Middle frontal gyrus (tissue), 1 donor: ENCODE measurements at regions not wholly inside any gene's neighbourhood (a gene's known extent, or its start where the extent isn't known, plus 50 kb on each side); places are given as distances from the start of the nearest gene placed in this dataset.
"Not testable (repeated sequence)": the region's sequence is repeated elsewhere in the genome, so short reads cannot be mapped to it uniquely, and the experiment has no call there.

ENCODE experiments used
- DNase-seq: peaks from one replicate; pipeline ENCODE4 v3.0.0-alpha.2; 2015; ENCODE audit warnings: low spot score; ENCODE audit errors: extremely low spot score

DNA sequence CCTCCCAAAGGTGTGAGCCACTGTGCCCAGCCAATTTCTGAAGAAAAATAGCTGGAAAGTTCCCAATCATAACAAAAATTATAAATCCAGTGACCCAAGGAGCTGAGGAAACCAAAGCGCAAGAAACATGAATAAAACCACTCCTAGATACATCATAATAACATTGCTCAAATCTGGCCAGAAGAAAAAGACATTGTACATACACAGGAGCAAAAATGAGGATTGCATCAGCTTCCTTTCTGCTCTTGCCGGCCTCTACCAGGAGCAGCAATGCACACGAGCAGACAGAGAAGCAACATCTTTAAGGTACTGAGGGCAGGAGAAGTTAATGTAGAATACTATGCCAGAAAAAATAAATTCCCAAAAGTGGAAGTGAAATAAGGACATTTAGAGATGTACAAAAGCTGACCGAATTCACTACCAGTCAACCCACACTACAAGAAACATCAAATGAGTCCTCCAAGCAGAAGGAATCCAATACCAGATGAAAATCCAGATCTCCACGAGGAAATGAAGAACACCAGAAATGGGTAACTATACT, 127.0 kb upstream of the NBPF11 start:
- not testable (repeated sequence) for DNase-seq

DNA sequence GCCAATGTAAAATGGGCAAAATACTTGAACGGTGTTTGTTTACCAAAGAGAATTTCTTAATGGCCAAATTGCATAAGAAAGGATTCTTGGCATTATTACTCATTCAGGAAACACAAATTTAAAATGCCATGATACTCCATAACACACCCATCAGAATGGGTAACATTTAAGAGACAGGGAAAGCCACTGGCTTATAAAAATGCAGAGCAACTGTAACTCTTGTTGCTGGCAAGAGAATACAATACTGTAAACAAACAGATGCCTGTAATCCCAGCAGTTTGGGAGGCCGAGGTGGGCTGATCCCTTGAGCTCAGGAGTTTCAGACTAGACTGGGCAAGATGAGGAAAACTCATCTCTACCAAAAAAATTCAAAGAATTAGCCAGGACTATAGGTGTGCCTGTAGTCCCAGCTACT, 125.8 kb upstream of the NBPF11 start:
- not testable (repeated sequence) for DNase-seq

DNA sequence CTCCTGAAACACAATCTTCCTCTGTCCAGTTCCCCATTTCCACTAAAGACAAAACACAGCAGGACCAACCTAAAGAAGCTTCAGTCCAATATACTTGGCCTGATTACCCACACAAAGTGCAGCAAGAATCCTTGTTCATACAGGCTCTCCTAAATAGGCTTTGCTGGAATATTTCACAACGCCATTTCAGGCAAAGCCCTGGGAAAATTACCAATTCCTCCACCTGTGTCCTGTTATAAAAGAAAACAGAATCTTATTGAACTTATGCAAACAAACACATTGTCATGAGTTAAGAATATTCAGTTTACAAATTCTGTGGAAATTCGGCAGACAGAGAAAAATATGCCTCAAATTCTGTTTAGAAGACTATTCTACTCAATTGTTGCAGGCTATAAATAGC, 115.0 kb upstream of the NBPF11 start:
- not testable (repeated sequence) for DNase-seq

DNA sequence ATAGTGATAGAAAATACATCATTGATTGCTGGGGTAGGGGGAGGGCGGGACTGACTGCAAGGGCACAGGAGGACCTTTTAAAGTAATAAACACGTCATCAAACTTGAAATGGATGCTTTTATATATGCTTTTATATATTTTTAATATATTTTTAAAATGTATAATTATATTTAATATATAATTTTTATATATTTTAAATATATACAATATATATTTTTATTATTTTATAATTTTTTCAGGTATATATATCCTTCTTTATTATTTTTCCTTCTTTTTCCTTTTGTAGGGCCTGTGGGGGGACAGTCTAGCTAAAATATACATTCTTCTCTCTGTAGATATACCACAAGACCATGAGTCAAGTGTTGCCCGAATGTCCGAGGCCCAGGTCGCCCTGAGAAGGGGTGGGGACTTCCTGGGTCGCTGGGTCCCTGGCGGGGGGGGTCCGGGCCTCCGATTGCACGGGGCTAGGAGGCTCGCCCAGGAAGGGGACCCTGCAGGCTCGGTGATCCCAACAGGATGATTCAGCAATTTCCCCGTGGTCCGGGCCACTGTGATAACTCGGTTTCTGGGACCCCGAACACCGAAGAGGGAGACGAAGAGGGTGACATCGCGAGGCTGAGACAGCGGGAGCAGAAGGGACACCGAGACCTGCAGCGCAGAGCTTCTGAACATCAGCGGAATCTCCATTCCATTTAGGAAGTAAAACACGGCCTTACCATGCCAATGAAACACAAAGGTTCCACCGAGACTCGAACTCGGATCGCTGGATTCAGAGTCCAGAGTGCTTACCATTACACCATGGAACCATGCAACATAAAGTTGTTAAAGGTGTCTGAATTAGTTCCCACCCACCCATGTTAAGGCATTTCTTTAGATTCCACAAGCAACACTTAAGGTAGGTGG, 112.5 kb upstream of the NBPF11 start:
- DNase-seq, result no peak

DNA sequence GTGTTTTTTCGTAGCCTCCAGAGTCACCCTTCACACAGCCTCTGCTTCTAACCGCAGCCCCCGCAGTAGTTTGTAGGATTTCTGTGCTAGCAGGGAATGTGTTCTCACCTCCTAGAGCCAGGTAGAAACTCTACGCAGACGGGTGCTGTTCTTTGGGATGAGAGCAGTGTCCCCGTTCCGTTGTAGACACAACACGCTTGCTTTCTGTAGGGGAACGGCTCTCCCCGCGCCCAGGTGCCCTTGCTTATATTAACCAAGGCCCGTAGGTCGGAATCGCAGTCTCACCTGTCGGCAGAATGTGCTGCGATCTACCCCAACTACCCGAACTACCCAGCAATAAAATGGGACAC, 111.8 kb upstream of the NBPF11 start:
- no peak for DNase-seq

DNA sequence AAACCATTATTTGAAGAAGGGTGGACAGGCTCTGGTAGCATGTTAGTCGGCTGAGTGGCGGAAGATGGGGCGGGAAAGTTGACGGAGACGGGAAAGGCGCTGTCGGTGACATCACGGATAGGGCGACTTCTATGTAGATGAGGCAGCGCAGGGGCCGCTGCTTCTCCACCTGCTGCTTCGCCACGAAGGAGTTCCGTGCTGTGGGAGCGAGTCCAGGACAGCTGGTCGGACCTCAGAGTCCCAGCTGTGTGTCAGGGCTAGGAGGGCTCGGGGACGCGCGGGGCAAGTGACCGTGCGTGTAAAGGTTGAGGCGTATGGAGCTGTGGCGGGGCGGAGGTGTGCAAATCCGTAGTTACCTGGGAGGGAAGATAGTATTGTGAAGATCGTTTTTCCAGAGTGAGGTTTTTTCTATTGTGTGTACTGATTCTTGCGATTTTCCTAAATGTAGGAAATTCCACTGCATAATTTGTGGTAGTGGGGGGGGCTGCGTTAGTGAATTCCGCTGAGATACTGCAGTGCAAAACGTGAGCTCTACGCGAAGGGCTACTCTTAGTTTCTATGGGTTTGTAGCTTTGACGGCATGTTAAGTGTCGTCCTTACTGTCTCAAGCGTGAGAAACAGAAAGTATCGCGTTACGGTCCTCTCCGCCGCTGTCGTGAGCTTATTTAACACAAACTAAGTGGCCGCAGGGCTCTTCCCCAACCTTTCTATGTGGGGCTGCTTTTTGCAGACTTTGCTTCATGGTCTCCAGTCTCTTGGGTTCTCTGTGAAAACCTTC, 111.2 kb upstream of the NBPF11 start:
- DNase-seq, result no peak

DNA sequence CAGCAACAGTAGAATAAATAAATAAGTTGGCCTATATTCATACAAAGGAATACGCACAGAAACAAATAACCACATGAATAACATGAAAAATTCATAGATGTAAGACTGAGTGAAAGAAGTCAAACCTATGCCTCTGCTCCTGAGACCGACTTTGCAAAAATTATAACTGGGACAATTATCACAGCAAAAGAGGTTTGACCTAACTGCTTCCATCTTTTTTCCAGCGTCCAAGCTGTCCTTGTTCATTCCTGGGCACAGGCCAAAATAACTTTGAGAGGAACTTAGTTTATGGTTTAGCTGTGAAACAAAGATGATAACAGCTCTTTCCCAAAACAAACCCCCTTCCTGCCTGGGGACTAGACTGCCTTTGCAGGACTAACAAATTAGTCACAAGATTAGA, 109.6 kb upstream of the NBPF11 start:
- not testable (repeated sequence) for DNase-seq

DNA sequence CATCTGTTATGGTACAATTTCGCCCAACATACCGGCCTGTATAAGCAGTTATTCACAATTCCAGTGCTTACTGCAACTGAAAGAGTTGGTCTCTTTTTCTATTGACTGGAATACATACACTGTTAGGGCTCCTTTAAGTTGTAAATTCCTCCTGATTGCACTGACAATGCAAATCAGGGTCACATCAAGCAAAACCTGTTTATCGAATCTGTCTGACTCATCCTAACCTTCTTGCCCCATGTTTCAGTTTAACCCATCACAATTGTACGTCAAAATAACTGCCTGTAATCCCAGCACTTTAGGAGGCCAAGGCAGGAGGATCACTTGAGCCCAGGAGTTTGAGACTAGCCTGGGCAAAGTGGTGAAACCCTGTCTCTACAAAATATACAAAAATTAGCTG, 105.8 kb upstream of the NBPF11 start:
- not testable (repeated sequence) for DNase-seq

DNA sequence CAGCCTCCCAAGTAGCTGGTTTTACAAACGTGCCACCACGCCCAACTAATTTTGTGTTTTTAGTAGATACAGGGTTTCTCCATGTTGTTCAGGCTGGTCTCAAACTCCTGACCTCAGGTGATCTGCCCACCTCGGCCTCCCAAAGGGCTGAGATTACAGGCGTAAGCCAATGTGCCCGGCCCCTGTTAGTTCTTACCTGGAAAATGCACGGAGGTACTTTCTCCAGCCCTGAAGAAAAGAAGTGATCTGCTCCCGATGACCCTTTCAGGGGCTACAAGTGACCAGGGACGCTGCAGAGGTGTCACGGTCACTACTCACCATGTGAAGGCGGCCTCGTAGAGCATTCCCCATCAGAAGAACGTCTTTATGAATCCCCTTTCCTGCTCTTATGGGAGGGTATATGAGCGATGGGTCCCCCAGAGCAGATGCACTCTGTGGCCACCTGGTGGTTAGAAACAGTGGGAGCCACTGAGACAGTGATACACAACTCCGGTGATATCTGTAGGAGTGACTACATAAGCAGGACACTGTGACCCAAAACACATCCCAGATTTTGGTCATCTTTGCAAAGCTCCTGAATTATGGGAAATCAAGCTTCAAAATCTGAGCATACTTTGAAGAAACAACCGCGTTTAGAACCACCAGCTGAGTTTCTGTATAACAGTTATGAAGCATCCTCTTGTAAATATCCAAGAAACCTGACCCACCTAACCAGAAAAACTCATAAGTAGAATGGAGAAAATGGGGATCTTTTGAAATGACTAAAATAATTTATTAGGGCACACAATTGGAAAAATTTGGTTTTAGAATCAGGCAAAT, 102.7 kb upstream of the NBPF11 start:
- not testable (repeated sequence) for DNase-seq

DNA sequence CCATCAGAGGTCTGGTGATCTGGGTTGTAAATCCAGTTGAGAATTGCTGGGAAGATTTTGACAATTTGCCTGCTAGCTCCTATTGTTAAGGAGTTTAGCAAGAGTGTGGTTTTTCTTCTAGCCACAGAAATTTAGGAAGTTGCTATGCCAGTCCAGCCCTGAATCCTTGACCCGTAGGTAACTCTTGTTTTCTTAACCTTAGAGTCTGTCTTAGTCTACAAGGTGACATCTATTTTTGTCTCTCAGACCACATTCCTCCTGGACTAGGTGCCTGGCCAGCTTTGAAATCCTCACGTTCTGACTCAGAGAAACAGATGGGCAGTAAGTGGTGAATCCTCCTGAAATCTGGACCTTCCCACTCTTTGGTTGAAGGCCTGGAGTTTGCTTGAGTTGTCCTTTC, 101.7 kb upstream of the NBPF11 start:
- DNase-seq, result not testable (repeated sequence)

DNA sequence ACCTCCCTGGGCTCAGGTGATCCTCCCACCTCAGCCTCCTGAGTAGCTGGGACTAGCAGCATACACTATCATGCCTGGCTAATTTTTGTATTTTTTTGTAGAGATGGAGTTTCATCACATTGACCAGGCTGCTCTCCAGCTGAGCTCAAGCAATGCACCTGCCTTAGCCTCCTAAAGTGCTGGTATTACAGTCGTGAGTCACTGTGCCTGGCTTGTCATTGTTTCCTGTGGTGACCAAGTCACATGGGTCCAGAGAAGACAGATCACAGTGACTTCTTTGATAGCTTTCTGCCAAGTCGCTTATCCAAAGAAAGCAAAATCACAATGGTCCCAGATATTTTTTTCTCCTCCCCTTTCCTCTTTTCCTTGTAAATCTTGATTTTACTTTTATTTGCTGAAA, 96.7 kb upstream of the NBPF11 start:
- DNase-seq, result not testable (repeated sequence)

DNA sequence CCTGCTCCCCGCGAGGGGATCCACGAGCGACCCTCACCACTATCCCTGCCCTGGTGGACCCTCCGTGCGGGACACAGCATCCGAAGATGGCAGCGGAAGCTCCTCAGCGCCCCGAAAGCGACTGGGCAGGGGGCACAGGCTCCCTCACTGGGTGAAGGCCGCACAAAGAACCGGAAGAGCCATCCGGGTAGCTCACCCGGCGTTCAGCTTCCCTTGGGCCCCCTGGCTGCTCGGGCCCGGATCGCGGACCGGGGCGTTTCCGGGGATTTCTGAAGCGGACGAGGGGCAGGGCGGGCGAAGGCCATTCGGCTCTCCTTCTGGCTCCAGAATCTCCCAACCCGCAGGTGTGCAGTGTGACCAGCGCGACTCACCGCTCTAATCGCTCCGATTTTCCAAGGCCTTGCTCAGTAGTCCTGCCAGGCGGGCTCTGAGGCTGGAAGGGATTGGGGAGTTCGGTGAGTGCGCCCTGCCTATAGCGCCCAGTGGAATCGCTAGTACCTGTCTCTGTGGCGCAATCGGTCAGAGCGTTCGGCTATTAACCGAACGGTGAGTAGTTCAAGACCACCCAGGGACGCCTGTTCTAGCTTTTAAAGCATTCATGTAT, 94.3 kb upstream of the NBPF11 start:
- not testable (repeated sequence) for DNase-seq

DNA sequence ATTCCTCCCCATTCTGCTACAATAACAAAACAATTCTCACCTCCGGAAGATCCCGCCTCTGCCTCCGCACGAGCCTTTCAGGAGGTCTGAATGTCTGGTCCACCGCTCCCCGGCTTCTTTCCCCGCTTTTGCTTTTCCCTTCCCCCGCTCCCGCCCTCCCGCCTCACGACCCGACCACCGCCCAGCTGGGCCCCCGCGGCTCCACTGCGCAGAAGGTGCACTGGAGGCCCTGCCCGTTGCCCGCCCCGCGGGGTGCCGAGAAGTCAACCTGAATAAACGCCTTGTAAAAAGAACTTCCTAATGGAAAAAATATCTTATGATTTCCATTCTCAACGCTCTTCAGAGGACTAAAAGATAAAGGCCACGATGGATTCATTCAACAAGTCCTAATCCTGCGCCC, 93.8 kb upstream of the NBPF11 start:
- not testable (repeated sequence) for DNase-seq

DNA sequence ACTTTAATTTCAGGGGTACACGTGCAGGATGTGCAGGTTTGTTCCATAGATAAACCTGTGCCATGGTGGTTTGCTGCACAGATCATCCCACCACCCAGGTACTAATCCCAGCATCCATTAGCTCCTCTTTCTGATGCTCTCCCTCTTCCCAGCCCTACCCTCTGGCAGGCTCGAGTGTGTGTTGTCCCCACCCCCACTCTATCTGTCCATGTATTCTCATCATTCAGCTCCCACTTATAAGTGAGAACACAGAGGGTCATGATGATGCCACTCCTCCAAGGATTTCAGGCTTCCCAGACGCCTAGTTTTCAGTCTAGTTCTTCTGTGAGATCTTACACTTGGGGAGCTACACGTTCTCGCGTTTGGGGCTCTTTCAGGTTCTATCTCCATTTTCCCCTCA, 93.4 kb upstream of the NBPF11 start:
- DNase-seq, result not testable (repeated sequence)

DNA sequence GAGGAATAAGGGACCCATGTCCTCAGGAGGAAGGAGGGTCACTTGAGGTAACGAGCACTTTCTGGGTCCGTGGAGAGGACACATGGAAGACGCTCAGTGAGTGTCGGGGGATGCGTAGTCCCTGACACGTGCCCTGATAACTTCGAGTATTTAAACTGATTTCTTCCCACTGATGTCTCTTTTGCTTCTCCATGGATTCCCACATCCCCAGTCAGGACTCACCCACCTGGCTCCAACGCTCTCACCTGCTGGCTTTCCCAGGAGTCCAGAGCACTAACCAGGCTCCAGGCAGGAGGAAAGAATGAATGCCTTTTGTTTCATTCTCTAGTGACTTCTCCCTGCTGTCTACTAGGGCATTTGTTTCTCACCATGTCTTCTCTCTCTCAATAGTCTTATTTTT, 81.2 kb upstream of the NBPF11 start:
- DNase-seq, result not testable (repeated sequence)

DNA sequence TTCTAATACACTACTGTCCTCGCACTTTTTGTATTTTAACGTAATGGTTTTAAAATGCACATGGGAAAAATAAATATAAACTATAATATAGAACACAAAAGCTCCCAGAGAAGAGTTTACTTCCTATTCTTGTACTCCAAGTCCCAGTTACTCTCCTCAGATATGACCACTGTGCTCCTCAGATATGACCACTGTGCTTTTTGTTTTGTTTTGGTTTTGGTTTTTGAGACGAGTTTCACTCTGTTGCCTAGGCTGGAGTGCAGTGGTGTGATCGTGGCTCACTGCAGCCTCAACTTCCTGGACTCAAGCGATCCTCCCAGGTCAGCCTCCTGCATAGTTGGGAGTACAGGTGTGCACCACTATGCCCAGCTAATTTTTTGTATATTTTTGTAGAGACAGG, 76.8 kb upstream of the NBPF11 start:
- DNase-seq, result not testable (repeated sequence)

DNA sequence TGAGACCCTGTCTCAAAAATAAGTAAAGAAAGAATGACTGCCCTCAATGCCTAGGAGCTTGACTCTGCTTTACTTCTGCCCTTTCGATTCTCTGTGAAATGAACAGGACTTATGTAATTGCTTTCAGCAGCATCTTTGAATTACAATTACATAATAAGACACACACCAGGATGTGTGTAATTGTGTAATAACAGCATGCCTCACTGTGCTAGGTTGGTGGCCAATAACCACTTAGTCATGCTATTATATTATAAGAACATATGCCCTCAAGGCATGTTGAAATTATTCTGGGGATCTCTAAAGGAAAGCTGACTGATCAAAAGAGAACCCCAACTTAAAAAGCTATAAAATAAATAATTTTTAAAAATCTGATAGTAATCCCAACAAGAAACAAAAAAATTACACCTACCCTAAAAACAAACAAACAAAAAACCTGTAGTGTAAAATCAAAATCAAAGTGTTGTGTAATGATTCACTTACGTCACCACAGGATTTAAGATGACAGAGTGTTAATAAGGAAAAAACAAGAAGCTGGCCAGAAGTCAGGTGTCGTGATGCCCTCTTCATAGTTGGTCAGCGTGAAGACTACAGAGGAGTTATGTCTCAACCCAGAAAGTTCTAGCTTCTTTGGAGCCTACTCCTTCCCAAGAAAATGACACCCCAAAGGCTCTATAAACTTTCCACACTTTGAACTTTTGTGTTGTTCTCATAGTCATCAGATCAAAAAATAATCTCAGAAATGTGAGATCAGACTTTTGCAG, 70.5 kb upstream of the NBPF11 start:
- DNase-seq, result not testable (repeated sequence)

DNA sequence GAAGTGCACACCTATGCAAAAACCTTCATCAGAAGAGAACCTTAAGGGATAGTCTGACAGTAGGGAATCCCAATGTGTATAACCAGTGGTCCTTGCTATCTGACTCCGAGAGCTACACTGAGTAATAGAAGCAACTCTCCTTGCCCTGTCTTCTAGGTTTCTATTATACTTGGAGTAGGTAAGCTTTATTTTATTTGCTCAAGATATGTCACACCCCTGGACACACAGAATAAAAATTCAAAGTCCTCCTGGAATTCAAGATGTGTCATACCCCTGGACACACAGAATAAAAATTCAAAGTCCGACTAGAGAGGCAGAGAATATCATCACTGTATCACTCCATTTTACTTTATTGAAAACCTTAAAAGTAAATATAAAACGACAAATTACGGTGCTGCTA, 69.5 kb upstream of the NBPF11 start:
- DNase-seq, result not testable (repeated sequence)

DNA sequence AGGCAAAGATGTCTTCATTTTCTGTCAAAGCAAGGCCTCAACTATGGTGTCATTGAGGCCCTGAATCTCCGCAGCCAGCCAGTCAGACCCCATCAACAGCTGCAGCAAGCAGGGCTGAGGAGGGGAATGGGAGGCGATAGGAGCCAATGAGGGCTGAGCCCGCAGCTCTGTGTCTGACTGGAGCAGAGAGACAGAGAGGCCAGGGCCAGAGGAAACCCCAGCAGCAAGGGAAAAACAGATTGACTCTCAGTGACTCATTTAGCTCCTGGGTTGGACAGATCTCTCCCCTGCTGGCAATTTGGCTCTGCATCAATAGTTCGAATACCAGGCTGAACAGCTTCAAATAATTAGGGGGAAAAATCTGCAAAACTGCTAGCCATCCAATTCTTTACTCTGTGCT, 67.1 kb upstream of the NBPF11 start:
- not testable (repeated sequence) for DNase-seq

DNA sequence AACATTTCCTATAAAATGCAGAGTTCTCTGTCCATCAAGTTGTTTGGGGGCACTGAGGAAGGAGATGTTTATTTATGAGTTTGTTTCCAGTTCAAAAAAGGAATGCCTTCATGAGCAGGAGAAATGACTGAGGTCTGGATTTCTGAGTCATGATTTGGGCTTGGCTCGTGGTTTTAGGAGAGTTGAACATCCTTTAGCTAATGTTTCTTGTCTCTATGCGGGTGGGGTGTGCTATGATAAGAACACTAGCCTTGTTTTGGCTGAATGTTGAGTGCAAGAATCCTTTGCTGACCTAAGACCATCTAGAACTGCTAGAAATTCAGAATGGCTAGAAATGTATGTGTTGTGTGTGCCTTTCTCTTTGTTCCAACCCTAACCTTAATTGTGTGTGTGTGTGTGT, 59.1 kb upstream of the NBPF11 start:
- DNase-seq, result not testable (repeated sequence)
